Peyer's patch (tissue), 4 donors: ENCODE measurements at regions not wholly inside any gene's neighbourhood (a gene's known extent, or its start where the extent isn't known, plus 50 kb on each side); places are given as distances from the start of the nearest gene placed in this dataset.

ENCODE experiments used
- POLR2A ChIP-seq, 2 donors: fragments of 450-650 bp; IDR thresholded peaks; one replicate each; pipeline ENCODE4 v1.5.1; 2017; ENCODE audit warnings: antibody characterized with exemption in 2 of 2, mild to moderate bottlenecking in 2 of 2, moderate library complexity in 2 of 2
- TF ChIP-seq, protein P1 (sequence below), 6 experiments: fragments of 450-650 bp in 4 of 6; fragments of 200-600 bp in 2 of 6; sonication (generic) in 1 of 6; IDR thresholded peaks; one replicate each; pipeline ENCODE4 v1.5.1; 2017 to 2019; ENCODE audit warnings: antibody characterized with exemption in 6 of 6, mild to moderate bottlenecking in 3 of 6, moderate library complexity in 1 of 6

DNA sequence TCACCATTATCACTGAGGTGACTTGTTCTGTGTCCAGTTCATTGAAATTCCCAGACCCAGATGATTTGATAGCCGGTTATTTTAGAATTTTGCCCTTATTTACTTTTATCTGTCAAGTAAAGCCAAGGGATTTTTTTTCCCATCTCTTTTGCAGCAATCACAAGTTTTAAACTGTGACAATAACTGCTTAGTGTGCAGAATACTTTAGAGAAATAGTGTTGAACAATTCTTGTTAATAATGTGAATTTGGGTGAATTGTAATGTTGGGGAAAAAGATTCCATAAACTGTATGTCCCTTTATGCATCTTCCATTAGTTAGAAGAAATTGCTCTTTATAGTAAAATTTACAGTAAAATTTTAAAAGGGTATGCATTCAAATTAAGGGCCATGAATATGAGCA lies 79.5 kb downstream of the SLITRK6 start:
- TF ChIP-seq, protein P1, sequence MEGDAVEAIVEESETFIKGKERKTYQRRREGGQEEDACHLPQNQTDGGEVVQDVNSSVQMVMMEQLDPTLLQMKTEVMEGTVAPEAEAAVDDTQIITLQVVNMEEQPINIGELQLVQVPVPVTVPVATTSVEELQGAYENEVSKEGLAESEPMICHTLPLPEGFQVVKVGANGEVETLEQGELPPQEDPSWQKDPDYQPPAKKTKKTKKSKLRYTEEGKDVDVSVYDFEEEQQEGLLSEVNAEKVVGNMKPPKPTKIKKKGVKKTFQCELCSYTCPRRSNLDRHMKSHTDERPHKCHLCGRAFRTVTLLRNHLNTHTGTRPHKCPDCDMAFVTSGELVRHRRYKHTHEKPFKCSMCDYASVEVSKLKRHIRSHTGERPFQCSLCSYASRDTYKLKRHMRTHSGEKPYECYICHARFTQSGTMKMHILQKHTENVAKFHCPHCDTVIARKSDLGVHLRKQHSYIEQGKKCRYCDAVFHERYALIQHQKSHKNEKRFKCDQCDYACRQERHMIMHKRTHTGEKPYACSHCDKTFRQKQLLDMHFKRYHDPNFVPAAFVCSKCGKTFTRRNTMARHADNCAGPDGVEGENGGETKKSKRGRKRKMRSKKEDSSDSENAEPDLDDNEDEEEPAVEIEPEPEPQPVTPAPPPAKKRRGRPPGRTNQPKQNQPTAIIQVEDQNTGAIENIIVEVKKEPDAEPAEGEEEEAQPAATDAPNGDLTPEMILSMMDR (IDR thresholded peaks at IDR 0.05) = no peak
- no peak for TF ChIP-seq POLR2A (IDR thresholded peaks at IDR 0.05)
